Cerebellar nuclear complex (tissue), 1 donor: ENCODE measurements at regions not wholly inside any gene's neighbourhood (a gene's known extent, or its start where the extent isn't known, plus 50 kb on each side); places are given as distances from the start of the nearest gene placed in this dataset.
A peak's percentile ranks its signal among the peaks of the same experiment; 100 is the strongest.

Experiments
- DNase-seq, 2 experiments: peaks; one replicate each; lab custom pipeline; 2025; lab: John Stamatoyannopoulos, UW

DNA sequence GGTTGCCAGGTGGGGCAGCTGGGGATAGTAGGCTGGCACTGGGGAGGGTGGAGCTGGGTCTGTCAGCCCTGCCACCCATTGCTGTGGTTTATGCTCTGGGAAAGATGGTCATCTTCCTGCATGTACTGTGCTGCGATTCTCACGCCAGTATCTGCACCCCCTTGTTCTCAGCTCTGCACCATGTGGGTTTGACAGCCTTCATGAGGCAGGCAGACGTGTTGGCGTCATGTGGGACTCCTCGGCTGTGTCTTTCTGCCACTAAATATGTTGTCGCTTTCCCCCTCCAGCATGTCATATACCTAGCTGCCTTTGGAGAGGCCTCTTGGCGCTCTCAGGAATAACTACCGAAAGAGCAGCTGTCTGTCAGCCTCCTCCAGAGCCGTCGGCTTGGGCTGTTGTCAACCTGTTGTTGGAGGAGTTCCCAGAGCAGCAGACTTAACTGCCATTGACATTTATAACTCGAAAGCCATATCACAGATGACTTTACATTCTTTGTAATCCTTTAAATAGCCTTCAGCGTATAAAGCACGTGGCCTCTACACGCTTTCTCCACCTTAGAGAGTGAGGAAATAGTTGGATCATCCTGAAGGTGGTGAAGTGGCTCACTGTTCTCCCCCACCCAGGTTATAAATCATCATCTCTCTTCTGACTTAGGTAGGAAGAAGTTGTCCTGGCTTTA lies 80.4 kb upstream of the MGAT5 start:
- DNase-seq, result peak; percentile 27 to 39

DNA sequence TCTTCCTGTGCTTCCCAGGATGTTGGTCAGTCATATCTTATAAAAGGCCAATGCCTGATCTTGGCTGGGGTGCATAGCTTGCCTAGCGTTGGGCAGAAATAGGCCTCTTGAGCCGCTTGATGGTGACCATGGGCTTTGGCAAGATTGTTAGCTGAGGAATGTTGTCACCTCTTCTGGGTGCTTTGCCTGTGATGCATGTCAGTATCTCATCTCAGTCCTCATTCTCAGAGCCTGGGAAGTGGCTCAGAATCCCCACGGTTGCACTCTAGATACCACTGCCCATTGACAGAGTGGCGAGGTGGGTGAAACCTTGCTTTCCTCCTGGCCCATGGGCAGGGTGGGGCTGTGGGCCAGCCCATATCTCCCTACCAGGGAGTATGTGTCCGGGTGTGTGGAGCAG lies 79.2 kb upstream of the MGAT5 start:
- no peak for DNase-seq

DNA sequence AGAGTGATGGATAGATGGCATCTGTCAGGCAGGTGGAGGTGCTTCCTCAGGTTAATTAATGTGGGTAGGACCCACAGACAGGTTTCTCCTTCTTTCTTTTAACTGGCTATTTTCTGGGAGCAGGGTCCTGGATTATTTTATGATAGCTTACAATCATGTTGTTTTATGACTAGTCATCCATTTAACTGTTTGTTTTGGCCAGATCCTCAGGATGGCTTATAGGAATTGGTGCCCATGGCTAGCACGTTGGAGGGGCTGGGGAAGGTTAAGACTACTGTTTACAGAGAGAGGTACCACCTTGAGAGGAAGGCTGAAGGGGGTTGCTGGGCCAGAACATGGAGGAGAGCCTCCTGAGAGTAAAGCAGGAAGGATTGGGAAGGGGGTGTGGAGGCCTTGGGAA lies 78.0 kb upstream of the MGAT5 start:
- DNase-seq, result no peak

DNA sequence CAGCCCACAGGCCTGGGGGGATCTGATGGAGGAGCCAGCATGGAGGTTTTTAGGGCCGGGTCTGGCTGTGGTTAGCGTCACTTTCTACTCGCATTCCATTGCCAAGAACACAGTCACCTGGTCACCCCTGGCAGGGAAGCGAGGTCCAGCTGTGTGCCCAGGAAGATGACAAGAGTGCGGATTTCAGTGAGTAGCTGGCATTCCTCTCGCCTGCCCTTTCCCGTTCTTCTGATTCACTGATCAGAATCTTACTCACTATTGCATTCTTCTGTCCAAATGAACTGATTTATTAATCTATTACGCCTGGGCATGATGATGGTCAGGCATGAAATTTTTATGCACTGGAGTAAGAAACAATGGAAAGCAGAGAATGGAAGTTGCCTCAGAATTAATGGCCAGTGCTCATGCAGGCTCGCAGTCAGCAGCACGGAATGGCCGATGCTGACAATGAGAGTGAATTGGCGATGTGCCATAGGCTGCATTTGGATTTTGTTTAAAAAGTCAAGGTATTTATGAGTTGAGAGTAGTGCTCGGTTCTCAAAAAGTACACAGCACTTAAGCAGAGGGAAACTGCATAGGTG lies 76.4 kb upstream of the MGAT5 start:
- DNase-seq, result no peak

DNA sequence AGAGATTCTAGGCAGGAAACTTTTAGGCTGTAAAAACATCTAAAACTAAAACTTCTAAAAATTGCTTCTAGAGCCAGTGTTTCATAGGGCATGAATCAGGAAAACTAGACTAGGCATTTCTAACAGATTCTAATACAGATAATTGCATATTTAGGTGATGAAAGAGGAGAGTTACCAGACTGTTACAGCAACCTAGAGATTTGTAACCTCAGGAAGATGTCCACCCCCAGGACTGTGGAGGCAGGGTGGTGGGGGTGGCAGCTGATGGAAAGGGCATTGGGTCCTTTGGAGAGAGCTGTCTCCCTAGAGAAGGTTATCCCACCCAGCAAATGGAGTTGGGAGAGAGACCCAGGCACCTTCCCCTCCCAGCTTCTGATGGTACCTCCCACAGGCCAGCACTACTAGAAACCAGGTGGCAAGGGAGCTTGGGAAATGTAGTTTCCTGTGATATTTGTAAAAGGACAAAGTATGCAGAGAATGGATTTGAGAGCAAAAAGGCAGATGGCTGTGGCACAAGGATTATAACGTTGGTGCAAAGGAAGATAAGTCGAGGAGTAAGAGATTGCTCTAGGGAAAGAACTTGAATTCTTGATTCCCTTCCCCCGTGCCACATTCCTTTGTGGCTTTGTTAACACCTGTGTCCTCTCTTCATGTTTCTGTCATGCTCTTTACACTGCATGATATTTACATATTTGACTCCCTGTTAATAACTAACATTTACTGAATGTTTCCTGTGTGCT lies 75.6 kb upstream of the MGAT5 start:
- DNase-seq, result no peak

DNA sequence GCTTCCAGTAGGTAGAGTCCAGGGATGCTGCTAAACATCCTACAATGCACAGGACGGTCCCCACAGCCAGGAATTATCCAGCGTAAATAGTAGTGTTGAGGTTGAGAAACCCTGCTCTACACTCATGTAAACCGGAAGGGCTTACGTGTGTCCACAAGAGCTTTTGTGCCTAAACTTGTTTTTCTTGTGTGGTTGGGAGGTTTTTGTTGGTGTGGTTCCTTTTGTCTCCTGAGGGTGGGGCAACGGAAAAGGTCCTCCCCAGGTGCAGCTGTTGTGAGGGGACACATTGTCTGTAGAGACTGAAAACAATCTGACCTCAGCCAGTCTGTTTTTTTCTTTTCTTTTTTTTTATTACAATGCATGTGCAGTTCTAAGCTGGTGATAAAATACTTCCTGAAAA lies 72.7 kb upstream of the MGAT5 start:
- DNase-seq, result no peak

DNA sequence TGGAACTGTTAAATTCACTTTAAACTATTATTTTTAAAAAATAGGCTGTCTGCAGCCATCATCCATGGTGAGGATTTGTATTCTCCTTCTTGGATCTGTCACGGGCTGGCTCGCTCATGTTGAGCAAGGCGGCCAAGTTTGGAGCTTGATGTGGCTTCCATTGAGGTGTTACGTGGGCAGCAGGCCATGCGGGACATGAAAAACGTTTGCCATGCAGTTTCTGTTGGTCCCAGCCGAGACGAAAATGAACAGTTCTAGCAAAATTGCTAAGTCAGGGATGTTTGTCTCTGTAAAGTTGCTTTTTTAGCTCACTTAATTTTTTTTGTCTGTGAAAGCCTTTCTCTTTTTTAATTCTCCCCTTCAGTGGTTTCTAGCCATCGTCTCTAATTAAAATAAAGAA lies 70.2 kb upstream of the MGAT5 start:
- DNase-seq, result no peak

DNA sequence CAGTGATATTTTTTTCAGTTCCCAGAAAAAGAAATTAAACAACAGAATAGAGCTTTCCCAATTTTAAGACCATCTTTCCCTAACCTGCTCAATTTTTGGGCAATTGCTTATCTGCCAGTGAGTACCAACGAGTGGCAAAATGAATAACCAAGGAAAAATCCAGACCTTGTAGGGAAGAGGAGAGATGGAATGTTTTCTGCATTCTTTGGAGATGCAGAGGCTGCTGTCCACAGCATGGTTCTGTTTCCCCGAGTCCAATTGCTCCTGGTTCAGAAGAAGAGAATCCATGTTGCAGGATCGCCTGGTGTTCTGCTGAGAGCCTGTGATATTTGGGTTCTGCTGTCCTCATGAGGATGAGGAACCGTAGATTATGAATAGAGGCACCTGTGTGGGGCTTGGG lies 68.2 kb upstream of the MGAT5 start:
- DNase-seq, result no peak

DNA sequence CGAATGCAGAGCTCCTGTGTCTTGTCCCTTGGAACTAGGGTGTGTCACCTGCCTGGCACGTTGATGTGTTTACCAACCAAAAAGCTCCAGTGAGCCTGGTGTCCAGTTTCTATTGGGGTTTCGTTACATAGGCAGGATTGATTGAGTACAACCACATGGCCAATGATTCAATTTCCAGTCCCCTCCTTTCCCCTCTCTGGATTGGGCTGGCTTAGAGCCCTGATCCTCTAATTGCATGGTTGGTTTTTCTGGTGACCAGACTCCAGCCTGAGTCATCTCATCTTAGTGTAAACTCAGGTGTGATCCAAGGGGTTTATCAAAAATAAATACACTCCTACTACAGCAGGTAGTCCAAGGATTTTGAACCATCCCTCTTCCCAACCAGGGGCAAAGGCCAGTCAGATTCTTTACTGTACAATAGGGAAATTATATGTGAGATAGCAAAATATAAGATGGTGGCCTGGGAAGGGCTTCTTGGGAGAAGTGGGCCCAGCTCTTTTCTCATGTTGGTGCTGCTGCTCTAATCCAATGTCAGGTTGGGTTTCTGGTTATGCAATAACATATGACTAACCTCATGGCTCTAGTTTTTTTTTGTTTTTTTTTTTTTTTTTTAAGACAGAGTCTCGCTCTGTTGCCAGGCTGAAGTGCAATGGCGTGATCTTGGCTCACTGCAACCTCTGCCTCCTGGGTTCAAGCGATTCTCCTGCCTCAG lies 64.7 kb upstream of the MGAT5 start:
- DNase-seq, result no peak

DNA sequence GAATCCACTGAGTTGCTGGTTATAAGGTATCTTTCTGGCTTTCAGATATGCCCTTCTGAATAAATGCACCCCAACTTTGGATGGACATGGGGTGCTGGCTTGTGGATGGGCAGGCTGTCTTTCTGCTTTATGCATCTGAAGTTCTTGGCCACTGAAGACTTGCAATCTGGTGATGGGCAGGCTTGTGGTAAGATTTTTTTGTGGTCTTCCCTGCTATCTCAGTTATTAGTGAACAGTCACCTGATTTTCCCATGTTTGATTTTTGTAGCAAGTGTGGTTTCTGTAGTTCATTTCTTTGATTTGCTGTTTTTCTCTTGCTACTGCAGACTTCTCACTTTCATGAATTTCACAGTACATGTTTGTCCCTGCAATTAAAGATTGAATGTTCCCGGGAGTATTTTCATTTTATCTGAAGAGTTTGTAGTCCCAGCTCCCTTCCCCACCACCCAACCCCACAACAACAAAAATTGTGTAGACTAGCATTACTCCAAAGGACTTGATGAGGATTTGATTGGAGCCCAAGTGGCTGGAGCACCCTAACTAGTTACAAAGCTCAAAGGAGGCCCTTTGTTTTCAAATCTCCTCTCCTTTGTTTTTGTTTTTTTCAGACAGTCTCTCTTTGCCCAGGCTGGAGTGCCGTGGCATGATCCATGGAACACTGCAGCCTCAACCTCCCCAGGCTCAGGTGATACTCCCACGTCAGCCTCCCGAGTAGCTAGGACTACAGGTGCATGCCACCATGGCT lies 63.6 kb upstream of the MGAT5 start:
- DNase-seq, result no peak

DNA sequence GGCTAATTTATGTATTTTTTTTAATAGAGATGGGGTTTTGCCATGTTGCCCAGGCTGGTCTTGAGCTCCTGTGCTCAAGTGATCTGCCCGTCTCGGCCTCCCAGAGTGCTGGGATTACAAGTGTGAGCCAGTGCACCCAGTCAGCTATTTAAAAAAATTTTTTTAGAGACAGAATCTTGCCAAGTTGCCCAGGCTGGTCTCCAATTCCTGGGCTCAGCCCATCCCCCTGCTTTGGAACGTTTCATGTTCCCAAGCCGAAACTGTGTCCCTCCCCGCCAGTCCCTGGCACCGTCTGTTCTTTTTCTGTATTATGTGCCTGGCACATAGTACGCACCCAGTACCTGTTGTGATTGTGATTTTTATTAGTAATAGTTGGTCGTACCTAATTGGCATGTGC lies 63.1 kb upstream of the MGAT5 start:
- no peak for DNase-seq

DNA sequence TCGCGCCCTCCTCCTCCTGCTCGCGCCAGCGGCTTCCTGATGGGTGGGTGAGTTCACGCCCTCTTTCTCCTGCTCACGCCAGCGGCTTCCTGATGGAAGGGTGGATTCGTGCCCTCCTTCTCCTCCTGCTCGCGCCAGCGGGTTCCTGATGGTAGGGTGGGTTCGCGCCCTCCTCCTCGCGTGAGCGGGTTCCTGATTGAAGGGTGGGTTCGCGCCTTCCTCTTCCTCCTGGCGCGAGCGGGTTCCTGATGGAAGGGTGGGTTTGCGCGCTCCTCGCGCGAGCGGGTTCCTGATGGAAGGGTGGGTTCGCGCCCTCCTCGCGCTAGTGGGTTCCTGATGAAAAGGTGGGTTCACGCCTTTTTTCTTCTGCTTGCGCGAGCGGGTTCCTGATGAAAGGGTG lies 62.0 kb upstream of the MGAT5 start:
- no peak for DNase-seq

DNA sequence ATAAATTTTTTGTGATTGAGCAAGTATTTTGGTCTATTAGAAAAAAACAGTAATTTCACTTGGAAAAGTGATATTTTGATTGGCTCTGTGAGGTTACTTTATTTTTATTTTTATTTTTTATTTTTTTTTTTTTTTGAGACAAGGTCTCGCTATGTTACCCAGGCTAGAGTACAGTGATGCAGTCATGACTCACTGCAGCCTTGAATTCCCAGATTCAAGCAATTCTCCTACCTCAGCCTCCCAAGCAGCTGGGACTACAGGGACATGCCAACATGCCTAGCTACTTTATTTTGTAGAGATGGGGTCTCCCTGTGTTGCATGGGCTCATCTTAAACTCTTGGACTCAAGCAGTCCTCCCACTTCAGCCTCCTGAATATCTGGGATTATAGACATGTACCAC lies 60.9 kb upstream of the MGAT5 start:
- no peak for DNase-seq

DNA sequence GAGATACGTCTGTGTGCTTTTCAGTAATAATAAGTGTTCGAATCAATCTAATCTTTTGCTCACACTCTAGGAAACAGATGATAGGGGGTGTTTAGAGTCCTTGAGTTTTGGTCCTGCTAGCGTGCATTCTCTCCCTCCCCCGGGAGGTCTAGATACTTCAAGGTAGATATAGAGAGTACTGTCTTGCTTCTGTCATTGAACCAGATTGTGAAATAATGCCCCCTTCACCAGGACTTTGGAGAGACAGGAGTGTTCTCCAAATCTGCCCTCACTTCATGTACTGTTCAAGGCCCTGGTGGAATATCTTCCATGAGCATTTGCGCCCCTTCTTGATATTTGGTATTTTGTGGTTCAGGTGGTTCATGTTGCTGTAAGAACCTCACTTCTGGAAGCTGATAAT lies 59.4 kb upstream of the MGAT5 start:
- DNase-seq, result no peak

DNA sequence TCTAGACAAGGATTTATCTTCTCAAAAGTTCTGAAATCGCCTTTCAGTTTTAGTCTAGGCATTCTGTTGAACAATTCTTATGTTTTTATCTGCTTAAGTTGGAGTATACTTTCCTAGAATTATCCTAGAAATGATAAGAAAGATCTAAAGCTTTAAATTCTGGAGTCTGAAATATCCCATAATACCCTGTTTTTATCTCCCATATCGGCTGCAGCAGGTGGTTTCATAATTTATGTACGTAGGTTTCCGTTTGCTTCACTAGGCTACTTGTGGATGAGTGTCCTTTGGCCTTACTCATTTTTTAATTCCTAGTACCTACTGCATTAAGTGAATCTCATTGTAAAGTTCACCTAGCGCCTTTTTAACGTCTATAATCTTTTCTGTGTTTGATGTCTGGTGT lies 58.5 kb upstream of the MGAT5 start:
- DNase-seq, result no peak

DNA sequence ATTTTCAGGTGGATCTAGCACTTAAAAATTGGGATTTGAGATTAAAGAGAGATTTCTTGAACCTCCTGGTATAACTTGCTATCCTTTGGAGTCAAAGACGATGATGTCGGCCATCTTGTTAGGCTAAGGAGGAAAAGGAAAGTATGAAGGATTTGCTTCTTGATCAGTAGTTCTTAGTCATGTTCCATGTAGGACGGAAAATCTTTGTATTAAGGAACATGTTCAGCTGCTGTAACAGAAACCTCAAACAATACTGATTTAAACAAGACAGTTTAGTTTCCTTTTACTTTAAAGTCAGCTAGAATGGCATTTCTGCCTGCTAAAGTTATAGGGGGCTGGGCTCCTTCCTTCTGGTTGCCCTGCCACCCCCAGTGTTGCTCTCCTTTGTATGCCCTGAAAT lies 56.4 kb upstream of the MGAT5 start:
- DNase-seq, result no peak

DNA sequence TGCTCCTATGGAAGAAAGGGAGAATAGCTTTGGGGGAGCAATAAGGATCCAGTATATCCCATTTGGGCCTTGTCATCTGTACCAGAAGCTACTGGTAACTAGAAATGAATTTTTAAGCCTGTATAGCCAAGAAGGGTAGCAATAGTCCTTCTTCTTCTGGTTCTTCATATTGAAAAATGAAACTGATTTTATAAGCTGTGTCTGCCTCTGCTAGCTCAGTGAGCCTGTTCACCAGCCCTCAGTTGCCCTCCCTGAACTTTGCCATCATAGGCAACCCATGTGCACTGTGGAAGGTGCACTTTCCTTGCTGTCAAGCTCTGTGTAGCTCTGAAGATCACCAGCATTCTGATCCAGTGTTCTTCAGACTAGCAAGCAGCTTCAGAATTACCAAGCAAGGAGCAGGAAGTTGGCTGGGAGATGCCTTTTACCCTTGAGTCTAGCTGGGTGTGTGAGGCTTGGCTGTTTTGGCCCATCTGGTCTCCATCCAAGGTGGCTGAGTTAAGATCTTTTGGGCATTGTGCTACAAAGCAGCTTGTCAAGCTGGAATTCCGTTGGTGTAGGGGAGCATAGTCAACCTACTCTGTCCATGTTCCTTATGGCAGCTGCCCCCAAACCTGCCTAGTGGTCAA lies 55.8 kb upstream of the MGAT5 start:
- DNase-seq, result no peak

DNA sequence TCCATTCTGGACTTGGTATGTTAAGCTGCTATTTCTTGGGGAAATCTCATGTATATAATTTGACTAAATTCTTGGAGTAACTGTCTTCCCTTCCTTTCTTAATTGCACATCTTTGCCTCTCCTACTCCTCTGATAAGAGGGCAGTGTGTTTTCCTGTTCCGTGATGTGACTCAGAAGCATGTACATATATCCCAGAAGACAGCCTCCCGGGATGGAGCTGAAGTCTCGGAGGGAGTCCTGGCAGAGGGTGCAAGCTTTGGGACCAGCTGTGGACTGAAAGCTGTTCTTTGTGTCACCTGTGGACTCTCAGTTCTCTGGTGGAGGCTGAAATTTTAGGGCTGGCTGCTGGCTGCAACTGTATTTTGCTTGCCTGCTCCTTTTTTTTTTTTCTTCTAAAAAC lies 54.7 kb upstream of the MGAT5 start:
- DNase-seq, result no peak

DNA sequence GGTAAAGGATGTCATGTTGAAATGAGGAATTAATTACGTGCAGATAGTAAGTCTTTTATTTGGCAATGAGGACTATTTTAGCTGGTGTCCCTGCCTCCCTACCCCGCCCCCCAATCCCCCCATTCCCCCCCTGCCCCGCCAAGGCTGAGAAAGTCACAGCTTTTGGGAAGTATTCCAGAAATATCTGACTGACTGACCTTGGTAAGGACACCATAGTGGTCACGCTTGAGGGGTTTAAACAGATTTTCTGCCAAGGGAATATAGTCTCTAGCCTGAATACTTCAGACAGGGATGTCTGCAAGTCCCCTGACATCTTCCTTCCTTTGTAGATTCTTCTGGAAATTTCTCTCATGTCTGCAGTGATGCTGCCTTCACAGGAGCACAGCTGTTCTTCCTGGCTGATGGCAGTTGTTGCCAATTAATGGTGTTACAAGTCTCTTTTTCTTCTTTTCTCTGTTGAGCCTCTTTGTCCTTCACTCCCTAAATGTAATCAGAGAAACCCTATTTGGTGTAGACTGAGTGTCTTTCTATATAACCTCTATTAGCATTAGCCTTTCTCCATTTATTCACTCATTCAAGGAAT lies 53.7 kb upstream of the MGAT5 start:
- no peak for DNase-seq

DNA sequence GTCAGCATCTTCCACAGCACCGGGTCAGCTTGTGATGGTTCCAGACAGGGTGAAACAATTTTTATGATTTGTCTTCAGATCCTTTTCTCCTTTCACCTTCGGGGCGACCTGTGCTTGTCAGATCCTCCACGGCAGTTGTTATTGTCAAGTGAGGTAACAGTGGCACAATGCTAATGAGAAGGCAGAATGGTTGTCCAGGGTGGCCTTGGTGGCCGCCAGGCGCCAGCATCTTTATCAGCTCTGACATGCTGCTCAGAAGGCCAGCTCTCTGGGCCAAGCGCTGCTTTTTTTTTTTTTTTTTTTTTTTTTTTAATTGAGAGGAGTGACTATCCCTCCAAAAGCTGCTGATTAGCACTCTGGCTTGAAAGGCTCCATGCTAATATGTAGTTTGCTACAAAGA lies 52.3 kb upstream of the MGAT5 start:
- DNase-seq, result no peak

DNA sequence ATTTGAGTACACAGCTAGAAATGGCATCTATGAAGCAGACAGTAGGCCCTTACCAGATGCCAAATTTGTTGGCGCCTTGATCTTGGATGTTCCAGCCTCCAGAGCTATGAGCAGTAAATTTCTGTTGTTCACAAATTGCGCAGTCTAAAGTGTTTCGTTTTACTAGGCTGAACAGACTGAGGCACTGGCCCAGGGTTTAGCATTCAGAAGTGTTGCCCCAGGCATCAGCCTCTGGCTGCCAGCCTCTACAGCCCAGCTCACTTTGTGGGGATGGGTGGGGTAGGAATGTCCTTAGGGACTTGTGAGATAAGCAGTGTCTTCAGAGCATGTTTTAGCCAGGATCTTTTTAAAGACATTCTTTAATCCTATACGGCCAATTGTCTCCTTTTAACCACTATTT lies 51.5 kb upstream of the MGAT5 start:
- DNase-seq, result no peak
